Fibroblast of skin of abdomen (primary cell): ENCODE measurements at regions not wholly inside any gene's neighbourhood (a gene's known extent, or its start where the extent isn't known, plus 50 kb on each side); places are given as distances from the start of the nearest gene placed in this dataset.
"Not testable (repeated sequence)": the region's sequence is repeated elsewhere in the genome, so short reads cannot be mapped to it uniquely, and the experiment has no call there.

Experiments
- DNase-seq: peaks from one replicate; pipeline ENCODE4 v3.0.0-alpha.2; 2013

- no peak for DNase-seq
Observed at GRCh38 chrX:86887341-86887740, 630.3 kb upstream of the KLHL4 start.

GRCh38 chrX:86910027-86910426, 607.6 kb upstream of the KLHL4 start:
- no peak for DNase-seq

GRCh38 chrX:86910602-86911311, 606.8 kb upstream of the KLHL4 start:
- DNase-seq: no peak

GRCh38 chrX:86914569-86914968, 603.0 kb upstream of the KLHL4 start:
- DNase-seq: no peak

- DNase-seq: no peak
Observed at GRCh38 chrX:86917959-86918358, 599.6 kb upstream of the KLHL4 start.

GRCh38 chrX:86930419-86930818, 587.2 kb upstream of the KLHL4 start:
- no peak for DNase-seq

- DNase-seq: no peak
Observed at GRCh38 chrX:86935988-86936387, 581.6 kb upstream of the KLHL4 start.

GRCh38 chrX:86946569-86946968, 571.0 kb upstream of the KLHL4 start:
- DNase-seq: peak; percentile 0

- no peak for DNase-seq
Observed at GRCh38 chrX:86964321-86964720, 553.3 kb upstream of the KLHL4 start.

- no peak for DNase-seq
Observed at GRCh38 chrX:86981326-86981879, 536.2 kb upstream of the KLHL4 start.

GRCh38 chrX:86987351-86987750, 530.3 kb upstream of the KLHL4 start:
- not testable (repeated sequence) for DNase-seq

GRCh38 chrX:87003031-87003430, 514.6 kb upstream of the KLHL4 start:
- no peak for DNase-seq

GRCh38 chrX:87005183-87005582, 512.4 kb upstream of the KLHL4 start:
- no peak for DNase-seq

- DNase-seq: no peak
Observed at GRCh38 chrX:87005885-87006284, 511.7 kb upstream of the KLHL4 start.

GRCh38 chrX:87006561-87006960, 511.0 kb upstream of the KLHL4 start:
- no peak for DNase-seq

GRCh38 chrX:87017210-87017609, 500.4 kb upstream of the KLHL4 start:
- no peak for DNase-seq

GRCh38 chrX:87033115-87033514, 484.5 kb upstream of the KLHL4 start:
- not testable (repeated sequence) for DNase-seq

- DNase-seq: no peak
Observed at GRCh38 chrX:87045352-87045751, 472.2 kb upstream of the KLHL4 start.

- no peak for DNase-seq
Observed at GRCh38 chrX:87049567-87049966, 468.0 kb upstream of the KLHL4 start.

GRCh38 chrX:87063642-87064041, 454.0 kb upstream of the KLHL4 start:
- DNase-seq: no peak

- DNase-seq: no peak
Observed at GRCh38 chrX:87064502-87064901, 453.1 kb upstream of the KLHL4 start.

GRCh38 chrX:87067795-87068369, 449.7 kb upstream of the KLHL4 start:
- no peak for DNase-seq

- DNase-seq: no peak
Observed at GRCh38 chrX:87078231-87078630, 439.4 kb upstream of the KLHL4 start.

- no peak for DNase-seq
Observed at GRCh38 chrX:87098477-87098876, 419.1 kb upstream of the KLHL4 start.
